ENCODE measurements at regions not wholly inside any gene's neighbourhood (a gene's known extent, or its start where the extent isn't known, plus 50 kb on each side); places are given as distances from the start of the nearest gene placed in this dataset.
"Not testable (repeated sequence)": the region's sequence is repeated elsewhere in the genome, so short reads cannot be mapped to it uniquely, and the experiment has no call there.

DNA sequence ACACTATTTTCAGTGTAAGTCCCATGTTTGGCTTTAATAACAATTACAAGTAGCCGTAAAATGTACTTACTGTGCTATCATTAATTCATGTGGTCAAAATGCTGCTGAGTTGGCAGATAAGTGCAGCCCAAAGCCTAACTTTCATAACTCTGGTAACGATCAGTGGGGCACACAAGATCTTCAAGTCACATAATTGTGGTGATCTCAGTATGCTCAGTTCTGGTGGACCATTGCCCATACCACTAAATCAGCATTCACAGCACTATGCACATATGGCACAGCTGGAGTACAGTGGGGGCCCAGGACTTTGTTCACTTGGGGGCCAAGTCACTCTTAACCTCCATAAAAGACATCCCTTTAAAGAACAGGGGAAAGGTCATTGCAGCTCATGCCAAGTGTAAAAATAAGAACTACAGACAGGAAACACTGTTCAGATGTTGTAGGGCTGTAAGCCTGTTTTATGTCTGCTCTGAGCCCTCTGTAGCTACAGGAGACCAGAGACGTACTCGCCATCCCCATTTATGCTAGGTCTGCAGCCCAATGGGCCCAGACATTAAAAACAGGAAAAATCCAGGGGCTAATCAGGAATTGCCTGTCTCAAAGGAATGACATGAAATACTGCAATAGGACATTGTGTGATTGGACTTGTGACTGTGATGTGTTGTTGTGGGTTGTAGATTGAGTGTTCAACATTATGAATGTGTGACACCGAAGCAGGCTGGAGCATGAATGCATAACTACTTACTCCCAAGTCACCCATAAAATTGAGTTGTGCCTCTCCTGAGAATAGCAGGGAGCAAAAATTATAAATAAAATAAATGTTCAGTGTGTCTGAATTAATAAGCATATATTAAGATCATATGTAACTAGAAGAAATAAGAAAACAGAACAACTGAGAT lies 282.5 kb upstream of the EPHA3 start:
- Histone ChIP-seq H3K9me3 (ENCODE audit: control insufficient read depth in 2 of 2, low read length in 2 of 2) (no peaks in the 10 kb centered on the region), H3K27ac (ENCODE audit: low read length) (peak overlapping the region; percentile 56), H3K9ac (ENCODE audit: low read length in 2 of 2) (no peak overlapping the region), H3K36me3 (ENCODE audit: control insufficient read depth in 2 of 2, insufficient read depth in 2 of 2, low read length in 2 of 2) (no peaks in the 10 kb centered on the region), H3K27me3 (ENCODE audit: control insufficient read depth in 1 of 2, insufficient read depth in 2 of 2, low read length in 2 of 2) (no peaks in the 10 kb centered on the region), H3K4me1 (ENCODE audit: control insufficient read depth, insufficient read depth, low read length) (peaks cover 9% of the 10 kb centered on the region), H3K4me3 (ENCODE audit: low read length in 2 of 2) (peak overlapping the region in 1 of 2 donors; percentile 10)

DNA sequence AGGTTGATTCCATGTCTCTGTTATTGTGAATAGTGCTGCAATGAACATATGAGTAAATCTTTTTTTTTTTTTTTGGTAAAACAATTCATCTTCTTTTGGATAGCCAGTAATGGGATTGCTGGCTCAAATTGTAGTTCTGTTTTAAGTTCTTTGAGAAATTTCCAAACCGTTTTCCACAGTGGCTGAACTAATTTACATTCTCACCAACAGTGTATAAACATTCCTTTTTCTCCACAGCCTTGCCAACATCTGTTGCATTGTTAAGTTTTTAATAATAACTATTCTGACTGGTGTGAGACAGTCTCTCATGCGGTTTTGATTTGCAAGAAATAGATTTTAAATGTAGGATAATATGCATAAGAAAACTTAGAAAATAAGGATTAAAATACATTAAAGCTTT lies 279.0 kb upstream of the EPHA3 start:
- no peak overlapping the region for H3K9ac ChIP-seq (ENCODE audit: low read length in 2 of 2)
- no peaks in the 10 kb centered on the region for H3K27me3 ChIP-seq (ENCODE audit: control insufficient read depth in 1 of 2, insufficient read depth in 2 of 2, low read length in 2 of 2)
- H3K27ac ChIP-seq (ENCODE audit: low read length): no peak overlapping the region
- H3K4me1 ChIP-seq (ENCODE audit: control insufficient read depth, insufficient read depth, low read length): peaks cover 9% of the 10 kb centered on the region
- H3K36me3 ChIP-seq (ENCODE audit: control insufficient read depth in 2 of 2, insufficient read depth in 2 of 2, low read length in 2 of 2): no peaks in the 10 kb centered on the region
- H3K4me3 ChIP-seq (ENCODE audit: low read length in 2 of 2): no peak overlapping the region
- no peaks in the 10 kb centered on the region for H3K9me3 ChIP-seq (ENCODE audit: control insufficient read depth in 2 of 2, low read length in 2 of 2)

GRCh38 chr3:88852606-88853005 lies 254.8 kb upstream of the EPHA3 start:
- no peaks in the 10 kb centered on the region for H3K27me3 ChIP-seq (ENCODE audit: control insufficient read depth in 1 of 2, insufficient read depth in 2 of 2, low read length in 2 of 2)

DNA sequence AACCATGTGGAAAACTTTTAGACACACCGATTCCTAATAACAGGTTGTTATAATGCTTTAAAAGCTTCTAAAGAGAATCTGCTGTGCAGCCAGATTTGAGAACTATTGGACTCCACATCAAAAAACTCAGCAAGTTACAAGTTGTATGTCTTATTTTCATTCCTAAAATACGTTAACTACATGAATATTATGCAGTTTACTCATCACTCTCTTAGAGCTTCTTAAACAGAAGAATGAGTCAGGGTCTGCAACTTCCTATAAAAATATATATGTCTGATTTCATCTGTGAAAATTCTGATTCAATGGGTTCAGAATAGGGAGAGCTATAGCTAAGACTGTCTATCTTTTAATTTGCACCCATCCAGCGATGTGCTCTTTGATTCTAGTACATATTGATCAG lies 244.2 kb upstream of the EPHA3 start:
- Histone ChIP-seq H3K4me3 (ENCODE audit: low read length in 2 of 2) (no peak overlapping the region), H3K9me3 (ENCODE audit: control insufficient read depth in 2 of 2, low read length in 2 of 2) (no peaks in the 10 kb centered on the region), H3K27ac (ENCODE audit: low read length) (no peak overlapping the region), H3K36me3 (ENCODE audit: control insufficient read depth in 2 of 2, insufficient read depth in 2 of 2, low read length in 2 of 2) (no peaks in the 10 kb centered on the region), H3K27me3 (ENCODE audit: control insufficient read depth in 1 of 2, insufficient read depth in 2 of 2, low read length in 2 of 2) (no peaks in the 10 kb centered on the region), H3K9ac (ENCODE audit: low read length in 2 of 2) (no peak overlapping the region), H3K4me1 (ENCODE audit: control insufficient read depth, insufficient read depth, low read length) (no peaks in the 10 kb centered on the region)

More at GRCh38 chr3:88852606-88853005, 254.8 kb upstream of the EPHA3 start:
- no peak overlapping the region for H3K27ac ChIP-seq (ENCODE audit: low read length)
- no peaks in the 10 kb centered on the region for H3K9me3 ChIP-seq (ENCODE audit: control insufficient read depth in 2 of 2, low read length in 2 of 2)
- H3K36me3 ChIP-seq (ENCODE audit: control insufficient read depth in 2 of 2, insufficient read depth in 2 of 2, low read length in 2 of 2): no peaks in the 10 kb centered on the region
- H3K4me1 ChIP-seq (ENCODE audit: control insufficient read depth, insufficient read depth, low read length): no peaks in the 10 kb centered on the region
- H3K9ac ChIP-seq (ENCODE audit: low read length in 2 of 2): no peak overlapping the region
- no peak overlapping the region for H3K4me3 ChIP-seq (ENCODE audit: low read length in 2 of 2)

DNA sequence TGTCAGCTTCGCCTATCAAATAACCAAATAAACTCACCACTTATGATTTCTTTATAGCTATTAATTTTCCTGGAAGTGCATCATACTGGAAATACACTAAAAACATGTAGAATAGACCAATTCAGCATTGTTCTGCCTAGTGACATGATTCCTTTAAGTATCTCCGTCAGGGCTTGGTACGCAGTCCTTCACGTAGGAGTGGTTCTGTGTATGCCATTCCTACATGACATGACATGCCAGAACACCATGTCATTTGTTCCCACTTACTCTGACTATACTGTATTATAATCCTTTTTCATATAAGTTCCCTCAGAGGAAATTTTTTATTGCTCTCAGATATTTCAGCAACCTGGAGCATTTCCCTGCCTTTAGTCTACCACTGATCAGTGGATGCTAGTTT lies 230.7 kb upstream of the EPHA3 start:
- H3K4me1 ChIP-seq (ENCODE audit: control insufficient read depth, insufficient read depth, low read length): no peaks in the 10 kb centered on the region
- H3K4me3 ChIP-seq (ENCODE audit: low read length in 2 of 2): no peak overlapping the region
- H3K27ac ChIP-seq (ENCODE audit: low read length): no peak overlapping the region
- no peaks in the 10 kb centered on the region for H3K9me3 ChIP-seq (ENCODE audit: control insufficient read depth in 2 of 2, low read length in 2 of 2)
- H3K9ac ChIP-seq (ENCODE audit: low read length in 2 of 2): no peak overlapping the region
- no peaks in the 10 kb centered on the region for H3K27me3 ChIP-seq (ENCODE audit: control insufficient read depth in 1 of 2, insufficient read depth in 2 of 2, low read length in 2 of 2)
- no peaks in the 10 kb centered on the region for H3K36me3 ChIP-seq (ENCODE audit: control insufficient read depth in 2 of 2, insufficient read depth in 2 of 2, low read length in 2 of 2)

GRCh38 chr3:88879905-88880304 lies 227.5 kb upstream of the EPHA3 start:
- no peak overlapping the region for H3K9ac ChIP-seq (ENCODE audit: low read length in 2 of 2)
- no peaks in the 10 kb centered on the region for H3K27me3 ChIP-seq (ENCODE audit: control insufficient read depth in 1 of 2, insufficient read depth in 2 of 2, low read length in 2 of 2)
- no peaks in the 10 kb centered on the region for H3K4me1 ChIP-seq (ENCODE audit: control insufficient read depth, insufficient read depth, low read length)
- no peak overlapping the region for H3K27ac ChIP-seq (ENCODE audit: low read length)
- H3K36me3 ChIP-seq (ENCODE audit: control insufficient read depth in 2 of 2, insufficient read depth in 2 of 2, low read length in 2 of 2): no peaks in the 10 kb centered on the region
- H3K9me3 ChIP-seq (ENCODE audit: control insufficient read depth in 2 of 2, low read length in 2 of 2): no peaks in the 10 kb centered on the region
- no peak overlapping the region for H3K4me3 ChIP-seq (ENCODE audit: low read length in 2 of 2)

GRCh38 chr3:88882121-88882520 lies 225.3 kb upstream of the EPHA3 start:
- no peaks in the 10 kb centered on the region for H3K36me3 ChIP-seq (ENCODE audit: control insufficient read depth in 2 of 2, insufficient read depth in 2 of 2, low read length in 2 of 2)
- H3K4me1 ChIP-seq (ENCODE audit: control insufficient read depth, insufficient read depth, low read length): no peaks in the 10 kb centered on the region
- no peak overlapping the region for H3K9ac ChIP-seq (ENCODE audit: low read length in 2 of 2)
- no peak overlapping the region for H3K27ac ChIP-seq (ENCODE audit: low read length)
- no peaks in the 10 kb centered on the region for H3K27me3 ChIP-seq (ENCODE audit: control insufficient read depth in 1 of 2, insufficient read depth in 2 of 2, low read length in 2 of 2)
- no peaks in the 10 kb centered on the region for H3K9me3 ChIP-seq (ENCODE audit: control insufficient read depth in 2 of 2, low read length in 2 of 2)
- H3K4me3 ChIP-seq (ENCODE audit: low read length in 2 of 2): no peak overlapping the region

GRCh38 chr3:88886624-88887023 lies 220.8 kb upstream of the EPHA3 start:
- H3K4me1 ChIP-seq (ENCODE audit: control insufficient read depth, insufficient read depth, low read length); H3K9me3 ChIP-seq (ENCODE audit: control insufficient read depth in 2 of 2, low read length in 2 of 2); H3K9ac ChIP-seq (ENCODE audit: low read length in 2 of 2); H3K27me3 ChIP-seq (ENCODE audit: control insufficient read depth in 1 of 2, insufficient read depth in 2 of 2, low read length in 2 of 2); H3K4me3 ChIP-seq (ENCODE audit: low read length in 2 of 2); H3K36me3 ChIP-seq (ENCODE audit: control insufficient read depth in 2 of 2, insufficient read depth in 2 of 2, low read length in 2 of 2); H3K27ac ChIP-seq (ENCODE audit: low read length): not testable (repeated sequence)

DNA sequence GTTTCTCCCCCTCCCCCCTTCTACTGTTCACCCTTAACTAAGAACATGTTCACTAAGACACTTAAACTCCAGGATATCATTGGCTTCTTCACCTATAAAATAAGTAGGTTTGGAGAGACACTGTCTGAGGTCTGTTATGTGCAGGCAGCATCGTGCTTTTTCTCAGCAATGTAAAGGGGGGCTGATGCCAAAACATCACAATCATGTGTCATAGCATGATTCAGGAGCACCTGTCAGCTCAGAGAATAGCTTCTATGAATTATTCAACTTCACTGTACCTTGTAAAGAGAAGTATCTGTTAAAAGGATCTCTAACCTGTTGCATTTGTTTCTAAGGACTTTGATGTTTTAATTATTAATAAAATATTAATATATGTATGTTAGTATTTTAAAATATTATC lies 211.4 kb upstream of the EPHA3 start:
- Histone ChIP-seq H3K27ac (ENCODE audit: low read length) (no peak overlapping the region), H3K4me3 (ENCODE audit: low read length in 2 of 2) (no peak overlapping the region), H3K9me3 (ENCODE audit: control insufficient read depth in 2 of 2, low read length in 2 of 2) (no peaks in the 10 kb centered on the region)

DNA sequence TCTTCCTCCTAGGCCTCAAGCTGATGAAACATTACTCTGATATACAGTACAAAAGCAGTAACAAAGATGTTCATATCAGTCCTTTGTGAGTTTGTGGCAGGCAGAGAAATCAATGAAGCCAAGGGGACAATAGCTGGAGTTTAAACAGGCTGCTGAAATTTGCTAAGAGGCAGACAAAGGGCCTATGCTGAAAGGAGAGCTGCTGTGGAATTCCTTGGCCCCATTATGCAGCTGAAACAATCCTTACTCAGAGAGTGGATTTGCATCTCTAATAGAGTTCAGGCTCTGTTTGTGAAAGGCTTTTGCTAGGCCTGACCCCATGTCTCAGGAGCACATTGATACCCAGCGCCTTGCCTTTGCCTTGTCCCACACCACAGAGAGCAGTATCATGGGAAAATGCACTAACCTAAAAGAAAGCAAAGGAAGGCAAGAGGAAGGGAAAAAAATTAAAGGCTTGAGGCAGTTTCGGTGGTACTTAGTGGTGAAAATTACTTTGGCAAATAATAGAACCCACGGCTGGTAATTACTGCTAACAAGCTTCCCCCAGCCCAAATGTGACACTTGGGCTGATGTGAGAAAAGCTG lies 195.0 kb upstream of the EPHA3 start:
- H3K9ac ChIP-seq (ENCODE audit: low read length in 2 of 2): no peak overlapping the region
- H3K36me3 ChIP-seq (ENCODE audit: control insufficient read depth in 2 of 2, insufficient read depth in 2 of 2, low read length in 2 of 2): no peaks in the 10 kb centered on the region
- no peak overlapping the region for H3K27ac ChIP-seq (ENCODE audit: low read length)
- H3K4me3 ChIP-seq (ENCODE audit: low read length in 2 of 2): no peak overlapping the region
- H3K27me3 ChIP-seq (ENCODE audit: control insufficient read depth in 1 of 2, insufficient read depth in 2 of 2, low read length in 2 of 2): no peaks in the 10 kb centered on the region
- H3K4me1 ChIP-seq (ENCODE audit: control insufficient read depth, insufficient read depth, low read length): no peaks in the 10 kb centered on the region
- no peaks in the 10 kb centered on the region for H3K9me3 ChIP-seq (ENCODE audit: control insufficient read depth in 2 of 2, low read length in 2 of 2)

More for the DNA sequence above, 211.4 kb upstream of the EPHA3 start:
- Histone ChIP-seq H3K9ac (ENCODE audit: low read length in 2 of 2) (no peak overlapping the region), H3K36me3 (ENCODE audit: control insufficient read depth in 2 of 2, insufficient read depth in 2 of 2, low read length in 2 of 2) (no peaks in the 10 kb centered on the region), H3K4me1 (ENCODE audit: control insufficient read depth, insufficient read depth, low read length) (no peaks in the 10 kb centered on the region), H3K27me3 (ENCODE audit: control insufficient read depth in 1 of 2, insufficient read depth in 2 of 2, low read length in 2 of 2) (no peaks in the 10 kb centered on the region)

DNA sequence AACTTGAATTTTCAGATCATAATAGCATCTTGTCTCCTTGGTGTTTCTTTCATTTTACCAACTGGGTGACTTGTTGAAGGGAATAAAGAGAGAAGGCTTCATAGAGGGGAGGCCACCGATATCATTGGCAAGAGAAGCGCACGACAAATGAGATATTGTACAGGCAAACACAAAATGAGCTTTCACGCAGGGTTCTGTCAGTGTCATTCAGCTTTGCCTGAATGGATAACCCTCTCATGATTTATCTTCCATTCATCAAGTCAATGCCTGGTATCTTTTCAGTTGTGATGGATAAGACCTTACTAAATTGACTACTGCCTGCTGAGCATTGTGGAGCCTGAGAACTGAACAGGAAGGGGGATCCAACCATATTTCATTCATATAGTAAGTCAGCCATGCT lies 188.6 kb upstream of the EPHA3 start:
- no peaks in the 10 kb centered on the region for H3K27me3 ChIP-seq (ENCODE audit: control insufficient read depth in 1 of 2, insufficient read depth in 2 of 2, low read length in 2 of 2)
- no peaks in the 10 kb centered on the region for H3K36me3 ChIP-seq (ENCODE audit: control insufficient read depth in 2 of 2, insufficient read depth in 2 of 2, low read length in 2 of 2)
- H3K27ac ChIP-seq (ENCODE audit: low read length): no peak overlapping the region
- no peaks in the 10 kb centered on the region for H3K4me1 ChIP-seq (ENCODE audit: control insufficient read depth, insufficient read depth, low read length)
- no peak overlapping the region for H3K4me3 ChIP-seq (ENCODE audit: low read length in 2 of 2)
- H3K9ac ChIP-seq (ENCODE audit: low read length in 2 of 2): no peak overlapping the region
- H3K9me3 ChIP-seq (ENCODE audit: control insufficient read depth in 2 of 2, low read length in 2 of 2): no peaks in the 10 kb centered on the region
